Mesendoderm (in vitro differentiated cells): ENCODE measurements at regions not wholly inside any gene's neighbourhood (a gene's known extent, or its start where the extent isn't known, plus 50 kb on each side); places are given as distances from the start of the nearest gene placed in this dataset.

Source experiments
- DNase-seq: peaks from one replicate; pipeline ENCODE4 v3.0.0; 2013
- H2AK5ac ChIP-seq: 2 replicates; pipeline ENCODE4 v1.6.1; 2013; ENCODE audit warnings: low read length, inconsistent platforms
- H2BK120ac ChIP-seq: 2 replicates; pipeline ENCODE4 v1.6.1; 2013; ENCODE audit warnings: low read depth, mild to moderate bottlenecking, low read length, moderate library complexity, mixed read lengths
- H2BK15ac ChIP-seq: replicated peaks from 2 replicates; pipeline ENCODE4 v1.6.1; 2013; ENCODE audit warnings: low read depth, mild to moderate bottlenecking, moderate library complexity
- H2BK5ac ChIP-seq: 2 replicates; pipeline ENCODE4 v1.6.1; 2013; ENCODE audit warnings: low read length, inconsistent platforms
- H3K18ac ChIP-seq: 2 replicates; pipeline ENCODE4 v1.6.1; 2013; ENCODE audit warnings: mild to moderate bottlenecking, low read length, mixed read lengths
- H3K23ac ChIP-seq: one replicate; pipeline ENCODE4 v1.6.1; 2013; ENCODE audit warnings: low read length
- H3K27ac ChIP-seq: 2 replicates; pipeline ENCODE4 v1.5.1; 2013; ENCODE audit warnings: low read depth, mild to moderate bottlenecking, inconsistent platforms, low read length, moderate library complexity
- H3K27me3 ChIP-seq: 2 replicates; pipeline ENCODE4 v1.6.1; 2013; ENCODE audit warnings: low read length, control low read depth, mild to moderate bottlenecking, inconsistent platforms; ENCODE audit not compliant: insufficient read depth, poor library complexity
- H3K36me3 ChIP-seq: 2 replicates; pipeline ENCODE4 v1.6.1; 2013; ENCODE audit warnings: low read length, inconsistent platforms; ENCODE audit not compliant: control insufficient read depth, insufficient read depth
- H3K4ac ChIP-seq: one replicate; pipeline ENCODE4 v1.6.1; 2013; ENCODE audit warnings: low read depth, mild to moderate bottlenecking, low read length, moderate library complexity
- H3K4me1 ChIP-seq: 2 replicates; pipeline ENCODE4 v1.6.1; 2013; ENCODE audit warnings: low read depth, low read length, inconsistent platforms; ENCODE audit not compliant: control insufficient read depth
- H3K4me2 ChIP-seq: 2 replicates; pipeline ENCODE4 v1.6.1; 2013; ENCODE audit warnings: low read length
- H3K4me3 ChIP-seq: 2 replicates; pipeline ENCODE4 v1.5.1; 2013; ENCODE audit warnings: mild to moderate bottlenecking, low read length
- H3K56ac ChIP-seq: one replicate; pipeline ENCODE4 v1.6.1; 2013; ENCODE audit warnings: low read length
- H3K79me1 ChIP-seq: 2 replicates; pipeline ENCODE4 v1.6.1; 2013; ENCODE audit warnings: low read length, inconsistent platforms
- H3K79me2 ChIP-seq: 2 replicates; pipeline ENCODE4 v1.6.1; 2013; ENCODE audit warnings: mild to moderate bottlenecking, low read length; ENCODE audit not compliant: control insufficient read depth, insufficient read depth
- H3K9ac ChIP-seq: 2 replicates; pipeline ENCODE4 v1.6.1; 2013; ENCODE audit warnings: low read length, inconsistent platforms
- H4K5ac ChIP-seq: one replicate; pipeline ENCODE4 v1.6.1; 2013; ENCODE audit warnings: low read length
- H4K8ac ChIP-seq: one replicate; pipeline ENCODE4 v1.6.1; 2013; ENCODE audit warnings: low read depth, mild to moderate bottlenecking, control low read depth, low read length, moderate library complexity
- WGBS: extraction: QIAGEN DNeasy Blood & Tissue Kit; methylation state at CpG from one replicate; pipeline ENCODE4 v1.1.7; 2013; ENCODE audit warnings: low lambda C conversion rate, missing lambda C conversion rate; ENCODE audit not compliant: insufficient coverage; ENCODE audit errors: extremely low coverage; 5-methylcytosine and 5-hydroxymethylcytosine counted together

DNA sequence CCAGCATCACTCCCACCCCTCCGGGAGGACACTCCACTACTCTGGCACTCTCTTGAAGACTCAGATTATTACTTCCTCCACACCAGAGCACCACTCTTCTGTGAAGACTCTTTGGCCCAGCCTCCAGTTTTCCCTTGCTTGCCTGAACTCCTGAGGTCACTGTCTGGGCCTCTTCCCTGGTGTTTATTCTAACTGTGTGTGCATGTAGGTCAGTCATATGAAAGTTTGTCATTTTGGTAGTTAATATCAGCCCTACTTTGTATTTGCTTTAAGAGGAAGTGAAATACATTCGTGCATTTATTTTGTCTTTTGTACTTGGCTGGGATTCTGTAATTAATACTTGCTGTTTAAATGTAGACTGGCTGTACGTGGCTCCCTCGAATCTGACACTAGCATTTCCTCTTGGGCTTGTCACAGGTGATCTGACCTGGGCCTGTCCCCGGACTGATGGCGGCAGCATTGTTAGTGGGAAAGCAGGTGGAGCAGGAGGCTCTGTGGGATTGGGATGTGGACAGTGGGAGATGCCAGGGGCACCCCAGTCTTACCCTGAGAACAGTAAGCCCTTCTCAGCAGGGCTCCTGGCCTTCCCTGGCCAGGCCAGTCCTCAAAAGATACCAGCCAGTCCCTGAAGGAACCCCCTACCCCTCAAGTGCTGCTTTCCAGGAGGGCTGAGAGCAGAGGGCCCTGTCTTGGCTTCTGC is 350.5 kb downstream of the CDC5L start:
- no peak overlapping the region for H2AK5ac ChIP-seq
- peak overlapping the region; percentile 12 for H3K18ac ChIP-seq
- WGBS = no CpG with 5 or more reads among the region's 6 CpGs
- H3K27ac ChIP-seq = no peak overlapping the region
- no peak overlapping the region for H3K4me2 ChIP-seq
- H3K79me1 ChIP-seq = no peaks in the 10 kb centered on the region
- no peak overlapping the region for H3K56ac ChIP-seq
- no peak overlapping the region for H3K9ac ChIP-seq
- H4K5ac ChIP-seq = no peak overlapping the region
- no peak overlapping the region for H4K8ac ChIP-seq
- H3K4me1 ChIP-seq = peaks cover 8% of the 10 kb centered on the region
- H2BK5ac ChIP-seq = no peak overlapping the region
- no peak overlapping the region for H2BK120ac ChIP-seq
- no peak overlapping the region for H3K4ac ChIP-seq
- no peaks in the 10 kb centered on the region for H3K36me3 ChIP-seq
- no peak for DNase-seq
- no peak overlapping the region for H2BK15ac ChIP-seq
- no peaks in the 10 kb centered on the region for H3K79me2 ChIP-seq
- H3K27me3 ChIP-seq = no peaks in the 10 kb centered on the region
- no peak overlapping the region for H3K4me3 ChIP-seq
- H3K23ac ChIP-seq = no peak overlapping the region

DNA sequence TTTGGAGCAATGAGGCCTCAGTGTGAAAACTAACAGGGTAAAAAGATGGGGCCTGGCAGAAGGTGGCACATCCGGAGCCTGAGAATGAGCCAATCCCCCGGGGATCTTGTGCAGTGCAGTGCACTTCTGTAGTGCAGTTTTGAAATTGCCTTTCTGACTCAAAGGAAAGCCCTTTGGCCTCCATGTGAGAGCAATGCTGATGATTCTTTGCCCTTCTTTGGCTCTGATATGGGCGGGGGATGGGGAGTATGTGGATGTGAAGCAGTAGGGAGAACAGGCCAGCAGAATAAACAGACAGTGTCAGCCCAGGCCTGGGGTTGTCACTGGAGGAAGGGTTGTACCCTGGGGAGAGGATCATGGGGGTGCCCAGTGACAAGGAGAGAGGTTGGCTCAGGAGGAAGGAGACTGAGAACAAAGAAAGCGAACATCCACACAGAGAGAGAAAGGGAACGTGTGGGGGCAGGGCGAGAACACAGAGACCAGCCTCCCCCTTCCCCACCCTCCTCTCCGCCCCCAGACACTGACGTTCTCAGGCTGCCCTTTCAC is 351.2 kb downstream of the CDC5L start:
- Histone ChIP-seq H4K5ac (no peak overlapping the region), H2BK5ac (peak overlapping the region; percentile 64), H3K79me2 (no peaks in the 10 kb centered on the region), H3K27ac (no peak overlapping the region), H4K8ac (no peak overlapping the region), H2AK5ac (no peak overlapping the region), H3K9ac (peak overlapping the region; percentile 13), H3K4me1 (peaks cover 8% of the 10 kb centered on the region), H3K4me2 (no peak overlapping the region), H2BK120ac (no peak overlapping the region), H3K18ac (peak overlapping the region; percentile 12), H3K4me3 (no peak overlapping the region), H3K27me3 (no peaks in the 10 kb centered on the region), H3K23ac (no peak overlapping the region), H3K4ac (no peak overlapping the region), H3K79me1 (no peaks in the 10 kb centered on the region), H3K36me3 (no peaks in the 10 kb centered on the region), H2BK15ac (no peak overlapping the region), H3K56ac (peak overlapping the region; percentile 76)
- no CpG with 5 or more reads among the region's 8 CpGs for WGBS
- DNase-seq = peak; percentile 49

DNA sequence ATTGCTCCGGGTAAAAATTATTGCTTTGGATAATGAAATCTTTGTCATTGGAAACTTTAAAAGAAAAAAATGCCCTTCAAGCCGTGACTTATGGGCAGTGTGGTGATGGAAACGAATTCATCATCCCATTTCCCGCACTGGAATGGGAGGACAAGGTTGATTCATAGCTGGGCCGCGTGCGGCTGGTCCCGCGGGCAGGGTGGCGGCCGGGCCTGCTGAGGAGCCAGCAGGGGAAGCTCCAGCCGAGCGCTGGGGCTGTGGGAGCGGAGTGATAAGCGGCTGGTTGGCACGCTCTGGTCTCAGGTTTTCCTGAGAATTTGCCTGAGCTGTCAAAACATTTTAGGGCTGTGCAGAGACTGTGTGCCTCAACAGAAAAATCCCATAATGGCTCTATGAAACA is 351.7 kb downstream of the CDC5L start:
- H3K56ac ChIP-seq = no peak overlapping the region
- H2AK5ac ChIP-seq = no peak overlapping the region
- H3K4me2 ChIP-seq = no peak overlapping the region
- no peak overlapping the region for H3K27ac ChIP-seq
- no peaks in the 10 kb centered on the region for H3K36me3 ChIP-seq
- H3K4me1 ChIP-seq = peaks cover 8% of the 10 kb centered on the region
- no peak overlapping the region for H2BK120ac ChIP-seq
- no peak overlapping the region for H3K4ac ChIP-seq
- no peaks in the 10 kb centered on the region for H3K79me1 ChIP-seq
- H4K8ac ChIP-seq = no peak overlapping the region
- H3K4me3 ChIP-seq = no peak overlapping the region
- WGBS = no CpG with 5 or more reads among the region's 16 CpGs
- no peak overlapping the region for H3K9ac ChIP-seq
- H3K23ac ChIP-seq = no peak overlapping the region
- H3K27me3 ChIP-seq = no peaks in the 10 kb centered on the region
- no peak overlapping the region for H2BK5ac ChIP-seq
- no peak overlapping the region for H4K5ac ChIP-seq
- no peak overlapping the region for H3K18ac ChIP-seq
- no peaks in the 10 kb centered on the region for H3K79me2 ChIP-seq
- no peak for DNase-seq
- no peak overlapping the region for H2BK15ac ChIP-seq

DNA sequence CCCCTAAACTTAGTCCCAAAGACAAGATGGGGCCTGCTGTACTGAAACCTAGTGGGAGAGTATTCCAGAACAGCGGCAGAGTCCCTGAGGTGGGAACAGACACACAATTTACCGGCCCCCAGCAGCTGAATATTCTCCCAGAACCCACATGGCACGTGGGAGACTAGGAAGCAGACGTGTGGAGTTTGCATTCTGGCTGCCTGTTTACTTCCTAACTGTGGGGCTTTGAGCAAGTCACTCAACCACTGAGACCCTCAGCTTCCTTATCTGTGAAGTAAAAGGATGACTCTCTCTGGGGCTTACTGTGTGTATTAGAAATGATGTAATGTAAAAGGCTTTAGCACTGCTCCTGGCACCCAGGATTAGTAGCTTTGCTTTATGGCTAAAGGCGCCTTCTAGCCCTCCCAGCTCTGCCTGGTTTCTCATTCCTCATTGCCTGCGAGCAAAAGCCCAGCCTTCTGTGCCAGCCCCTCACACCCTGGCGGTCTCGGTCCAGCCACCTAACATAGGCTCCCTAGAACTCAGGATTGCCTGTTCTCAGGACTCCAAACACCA is 353.1 kb downstream of the CDC5L start:
- H3K56ac ChIP-seq = no peak overlapping the region
- H3K79me2 ChIP-seq = no peaks in the 10 kb centered on the region
- no peak overlapping the region for H4K8ac ChIP-seq
- H3K4me2 ChIP-seq = no peak overlapping the region
- no peak overlapping the region for H2BK5ac ChIP-seq
- no peaks in the 10 kb centered on the region for H3K36me3 ChIP-seq
- H3K4me1 ChIP-seq = peaks cover 8% of the 10 kb centered on the region
- H3K4ac ChIP-seq = no peak overlapping the region
- H3K18ac ChIP-seq = no peak overlapping the region
- H3K79me1 ChIP-seq = no peaks in the 10 kb centered on the region
- H3K9ac ChIP-seq = no peak overlapping the region
- no peak overlapping the region for H3K4me3 ChIP-seq
- no peak overlapping the region for H3K27ac ChIP-seq
- no peak overlapping the region for H2BK15ac ChIP-seq
- peak; percentile 23 for DNase-seq
- H3K23ac ChIP-seq = no peak overlapping the region
- WGBS = no CpG with 5 or more reads among the region's 8 CpGs
- H4K5ac ChIP-seq = no peak overlapping the region
- no peak overlapping the region for H2AK5ac ChIP-seq
- no peak overlapping the region for H2BK120ac ChIP-seq
- H3K27me3 ChIP-seq = no peaks in the 10 kb centered on the region

DNA sequence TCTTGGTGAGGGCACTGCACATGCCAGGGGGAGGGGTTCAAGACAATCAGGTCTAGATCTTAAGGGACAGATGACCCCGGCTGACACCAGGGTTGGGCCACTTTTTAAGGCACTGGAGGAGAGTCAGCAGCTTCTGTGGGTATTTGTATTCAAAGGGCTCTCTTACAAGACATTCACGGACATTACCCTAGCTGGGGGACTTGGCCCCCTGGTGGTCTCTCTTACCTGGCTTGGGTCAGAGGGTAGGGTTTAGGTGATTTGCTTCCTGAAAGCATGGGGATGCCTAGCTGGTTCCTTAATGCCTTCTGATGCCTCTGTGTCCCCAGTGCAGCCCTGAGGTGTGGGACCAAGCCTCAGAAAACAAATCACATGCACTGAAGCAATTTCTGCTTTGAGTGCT is 354.7 kb downstream of the CDC5L start:
- Histone ChIP-seq H3K23ac (no peak overlapping the region), H3K79me1 (no peaks in the 10 kb centered on the region), H2BK120ac (no peak overlapping the region), H2BK5ac (no peak overlapping the region), H3K4me2 (no peak overlapping the region), H3K27me3 (no peaks in the 10 kb centered on the region), H3K4me1 (peaks cover 8% of the 10 kb centered on the region), H3K79me2 (no peaks in the 10 kb centered on the region), H3K56ac (no peak overlapping the region), H3K36me3 (no peaks in the 10 kb centered on the region), H3K27ac (no peak overlapping the region), H3K18ac (peak overlapping the region; percentile 7), H3K9ac (no peak overlapping the region), H2AK5ac (no peak overlapping the region), H3K4me3 (no peak overlapping the region), H2BK15ac (no peak overlapping the region), H4K8ac (no peak overlapping the region), H3K4ac (no peak overlapping the region), H4K5ac (no peak overlapping the region)
- no CpG with 5 or more reads among the region's 2 CpGs for WGBS
- no peak for DNase-seq
